ENCODE measurements at regions not wholly inside any gene's neighbourhood (a gene's known extent, or its start where the extent isn't known, plus 50 kb on each side); places are given as distances from the start of the nearest gene placed in this dataset.

DNA sequence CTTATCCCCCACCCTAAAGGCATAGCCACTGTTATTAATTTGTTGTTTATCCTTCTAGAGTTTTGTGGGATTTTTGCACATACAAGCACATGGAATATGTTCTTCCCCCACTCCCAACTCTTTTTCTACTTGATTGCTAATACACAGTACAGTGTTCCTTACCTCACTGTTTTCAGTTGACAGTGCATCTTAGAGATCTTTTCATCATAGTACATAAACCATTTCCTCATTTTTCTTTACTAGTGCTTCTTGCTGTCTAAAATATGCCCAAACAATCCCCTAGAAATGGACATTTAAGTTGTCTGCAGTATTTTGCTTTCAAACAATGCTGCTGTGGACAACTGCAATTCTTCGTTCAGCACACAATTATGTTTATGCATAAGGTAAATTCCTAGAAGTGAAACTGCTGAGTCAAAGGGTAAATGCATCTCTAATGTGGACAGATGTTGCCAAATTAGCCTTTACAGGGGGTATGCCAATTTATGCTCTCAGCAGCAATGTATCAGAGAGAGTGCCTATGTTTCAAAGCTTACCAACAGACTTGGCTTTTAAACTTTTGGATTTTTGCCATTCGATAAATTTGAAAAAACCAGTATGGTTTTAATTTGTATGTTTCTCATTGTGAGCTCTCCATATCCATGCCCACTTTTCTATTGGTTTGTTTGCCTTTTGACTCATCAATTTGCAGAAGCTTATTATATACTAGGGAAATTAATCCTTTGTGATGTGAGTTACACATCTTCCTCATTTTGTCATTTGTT lies 132.6 kb downstream of the MRPS6 start:
- Mint-ChIP-seq H3K9me3 (peaks cover 24% of the 10 kb centered on the region), H3K27me3 (no peaks in the 10 kb centered on the region), H3K27ac (peak overlapping the region; percentile 40), H3K36me3 (ENCODE audit: low read depth) (peaks cover 18% of the 10 kb centered on the region), H3K4me1 (ENCODE audit: low read depth) (peaks cover 57% of the 10 kb centered on the region), H3K4me3 (no peak overlapping the region)
- intact Hi-C loops (cut with micrococcal nuclease): no loop called here

DNA sequence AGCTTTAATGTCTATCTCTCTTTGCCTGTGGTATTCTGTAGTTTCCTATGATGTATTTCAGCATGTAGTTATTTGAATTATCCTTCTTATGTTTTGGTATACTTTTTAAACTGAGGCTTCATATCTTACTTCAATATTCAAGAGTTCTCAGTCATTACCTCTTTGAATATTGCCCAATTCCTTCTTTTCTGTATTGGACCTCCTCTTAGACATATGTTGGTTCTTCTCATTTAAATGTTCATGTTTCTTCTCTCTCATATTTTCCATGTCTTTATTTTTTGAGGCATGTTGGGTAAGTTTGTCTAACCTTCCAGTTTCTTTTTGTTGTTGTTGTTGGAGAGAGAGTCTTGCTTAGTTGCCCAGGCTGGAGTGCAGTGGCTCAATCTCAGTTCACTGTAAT lies 140.6 kb downstream of the MRPS6 start:
- Mint-ChIP-seq H3K27ac (no peak overlapping the region), H3K9me3 (peaks cover 41% of the 10 kb centered on the region), H3K4me3 (no peak overlapping the region), H3K27me3 (no peaks in the 10 kb centered on the region), H3K4me1 (ENCODE audit: low read depth) (no peaks in the 10 kb centered on the region), H3K36me3 (ENCODE audit: low read depth) (peaks cover 33% of the 10 kb centered on the region)
- intact Hi-C loops (cut with micrococcal nuclease): no loop called here

DNA sequence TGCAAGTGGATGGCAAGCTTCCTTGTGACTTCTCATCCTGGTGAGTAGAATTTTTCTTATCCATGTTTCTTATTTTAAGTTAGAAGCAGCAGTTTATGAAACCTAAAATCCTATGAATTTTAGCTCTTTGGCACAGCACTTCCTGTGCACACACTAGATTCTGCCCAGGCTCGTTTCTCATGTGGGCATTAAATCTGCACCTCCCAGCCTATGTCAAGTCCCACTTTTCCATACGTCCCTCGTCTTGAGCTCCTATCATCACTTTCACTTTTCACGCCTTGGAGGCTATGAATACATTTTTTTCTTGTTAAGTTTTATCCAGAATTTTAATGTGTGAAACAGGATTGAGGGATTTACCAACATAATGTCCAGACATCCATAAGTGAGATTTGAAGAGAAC lies 142.1 kb downstream of the MRPS6 start:
- Mint-ChIP-seq H3K27me3 (no peaks in the 10 kb centered on the region), H3K27ac (no peak overlapping the region), H3K36me3 (ENCODE audit: low read depth) (peaks cover 18% of the 10 kb centered on the region), H3K4me1 (ENCODE audit: low read depth) (no peaks in the 10 kb centered on the region), H3K9me3 (peaks cover 26% of the 10 kb centered on the region), H3K4me3 (no peak overlapping the region)
- intact Hi-C loops (cut with micrococcal nuclease): no loop called here

DNA sequence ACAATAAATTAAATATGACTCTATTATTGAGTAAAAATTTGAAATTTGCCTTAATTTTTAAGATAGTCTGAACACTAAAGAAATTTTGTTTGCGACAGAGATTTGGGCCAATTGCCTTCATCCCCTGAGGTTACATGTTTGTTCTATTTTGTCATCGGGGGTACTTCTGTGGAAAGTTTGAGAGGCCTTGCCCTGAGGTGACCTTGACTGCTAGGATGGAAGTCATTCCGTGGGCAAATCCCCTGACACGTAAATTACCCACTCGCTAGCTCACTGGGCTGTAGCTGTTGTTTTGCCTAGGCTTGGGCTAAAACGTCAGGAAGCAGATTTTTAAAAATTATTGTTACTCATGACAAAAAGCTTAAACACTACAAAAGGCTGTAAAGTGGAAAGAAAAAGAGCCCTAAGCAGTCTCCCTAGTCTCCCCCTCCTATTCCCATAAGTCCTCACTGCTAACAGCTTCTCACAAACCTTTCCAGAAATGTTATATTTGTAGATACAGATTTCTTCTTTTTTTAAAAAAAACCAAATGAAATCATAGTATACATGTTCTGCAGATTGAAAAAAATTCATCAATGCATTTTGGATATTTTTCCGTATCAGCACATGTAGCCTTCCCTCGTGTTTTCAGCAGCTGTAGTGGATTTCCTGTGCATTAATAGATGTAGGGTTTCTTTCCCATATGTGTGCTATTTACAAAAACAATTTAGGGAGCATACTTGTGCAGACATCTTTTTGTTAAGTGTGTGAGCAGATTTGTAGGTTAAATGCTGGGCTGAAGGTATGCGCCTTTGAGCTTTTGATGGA lies 142.7 kb downstream of the MRPS6 start:
- Mint-ChIP-seq H3K4me3 (no peak overlapping the region), H3K36me3 (ENCODE audit: low read depth) (peaks cover 17% of the 10 kb centered on the region), H3K9me3 (peaks cover 22% of the 10 kb centered on the region), H3K27ac (no peak overlapping the region), H3K27me3 (no peaks in the 10 kb centered on the region), H3K4me1 (ENCODE audit: low read depth) (no peaks in the 10 kb centered on the region)
- intact Hi-C loops (cut with micrococcal nuclease): no loop called here

DNA sequence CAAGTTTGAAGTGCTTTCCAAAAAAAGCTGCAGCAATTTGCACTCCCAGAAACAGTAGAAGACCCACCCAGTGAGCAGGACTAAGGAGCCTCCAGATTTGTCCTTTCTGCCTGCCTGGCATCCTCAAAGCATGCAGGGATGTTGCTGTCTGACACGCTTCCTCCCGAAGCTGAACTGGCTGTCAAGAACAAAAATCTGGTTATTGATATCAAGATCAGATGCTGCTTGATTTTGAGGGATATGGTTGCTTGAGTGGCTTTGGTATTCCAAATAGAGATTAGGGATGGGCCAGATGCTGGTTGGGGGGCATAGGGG lies 143.3 kb downstream of the MRPS6 start:
- intact Hi-C loops (cut with micrococcal nuclease): no loop called here

DNA sequence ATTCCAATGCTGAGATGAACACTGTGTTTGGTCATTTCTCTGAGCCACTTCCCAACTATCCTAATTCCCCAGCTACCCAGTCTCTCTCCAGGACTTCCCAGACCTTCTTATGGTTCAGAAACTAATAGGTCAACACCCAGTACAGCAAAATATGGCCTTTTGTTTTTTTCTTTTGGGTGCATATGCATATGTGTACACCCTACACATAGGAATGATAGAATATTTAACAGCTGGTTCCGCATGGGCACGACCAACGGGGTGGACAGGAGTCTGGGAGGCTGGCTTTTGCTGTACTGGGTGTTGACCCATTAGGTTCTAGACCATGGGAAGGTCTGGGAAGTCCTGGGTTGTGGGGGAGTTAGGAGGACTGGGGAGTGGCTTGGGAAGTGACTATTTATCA lies 143.9 kb downstream of the MRPS6 start:
- Mint-ChIP-seq H3K9me3 (peaks cover 26% of the 10 kb centered on the region), H3K27me3 (no peaks in the 10 kb centered on the region), H3K4me1 (ENCODE audit: low read depth) (no peaks in the 10 kb centered on the region), H3K36me3 (ENCODE audit: low read depth) (peaks cover 17% of the 10 kb centered on the region), H3K27ac (no peak overlapping the region), H3K4me3 (no peak overlapping the region)
- intact Hi-C loops (cut with micrococcal nuclease): no loop called here

More for the DNA sequence above, 143.3 kb downstream of the MRPS6 start:
- Mint-ChIP-seq H3K4me3 (no peak overlapping the region), H3K4me1 (ENCODE audit: low read depth) (no peaks in the 10 kb centered on the region), H3K9me3 (peaks cover 22% of the 10 kb centered on the region), H3K27me3 (no peaks in the 10 kb centered on the region), H3K27ac (no peak overlapping the region), H3K36me3 (ENCODE audit: low read depth) (peaks cover 17% of the 10 kb centered on the region)

DNA sequence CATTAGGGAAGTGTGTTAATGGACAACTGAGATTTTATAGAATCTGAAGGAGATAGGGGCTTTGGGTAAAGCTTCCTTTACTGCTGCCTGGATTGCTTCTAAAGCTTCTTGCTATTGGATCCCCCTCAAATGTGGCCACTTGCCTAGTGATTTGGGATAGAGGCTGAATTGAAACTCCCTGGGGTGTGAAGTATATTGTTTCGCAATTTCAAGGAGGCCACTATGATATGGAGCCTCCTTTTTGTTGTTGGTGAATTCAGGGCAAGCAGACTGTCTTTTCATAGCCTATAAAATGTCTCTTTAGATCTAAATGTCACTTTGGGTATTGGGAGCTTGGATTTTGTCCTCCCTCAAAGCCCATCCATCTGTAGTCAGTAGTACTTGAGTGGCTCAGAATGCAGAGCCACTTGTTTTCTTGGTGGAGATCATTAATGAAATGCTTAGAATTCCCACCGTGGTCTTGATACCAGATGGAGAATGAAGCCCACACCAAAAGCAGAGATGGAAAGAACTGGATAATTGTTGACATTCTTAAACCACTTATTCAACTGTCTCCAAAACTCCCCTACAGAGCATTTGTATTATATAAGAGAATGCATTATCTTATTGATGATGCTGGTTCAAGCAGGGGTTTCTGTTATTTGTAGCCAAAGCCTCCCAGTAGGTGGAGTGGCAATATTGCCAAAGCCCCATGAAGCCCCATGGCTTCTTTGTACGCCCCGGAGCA lies 144.3 kb upstream of the KCNE2 start:
- no peaks in the 10 kb centered on the region for H3K27me3 Mint-ChIP-seq
- no peak overlapping the region for H3K27ac Mint-ChIP-seq
- intact Hi-C loops (cut with micrococcal nuclease): no loop called here
- peaks cover 20% of the 10 kb centered on the region for H3K4me1 Mint-ChIP-seq (ENCODE audit: low read depth)
- no peak overlapping the region for H3K4me3 Mint-ChIP-seq
- H3K9me3 Mint-ChIP-seq: peaks cover 28% of the 10 kb centered on the region
- H3K36me3 Mint-ChIP-seq (ENCODE audit: low read depth): peaks cover 11% of the 10 kb centered on the region

DNA sequence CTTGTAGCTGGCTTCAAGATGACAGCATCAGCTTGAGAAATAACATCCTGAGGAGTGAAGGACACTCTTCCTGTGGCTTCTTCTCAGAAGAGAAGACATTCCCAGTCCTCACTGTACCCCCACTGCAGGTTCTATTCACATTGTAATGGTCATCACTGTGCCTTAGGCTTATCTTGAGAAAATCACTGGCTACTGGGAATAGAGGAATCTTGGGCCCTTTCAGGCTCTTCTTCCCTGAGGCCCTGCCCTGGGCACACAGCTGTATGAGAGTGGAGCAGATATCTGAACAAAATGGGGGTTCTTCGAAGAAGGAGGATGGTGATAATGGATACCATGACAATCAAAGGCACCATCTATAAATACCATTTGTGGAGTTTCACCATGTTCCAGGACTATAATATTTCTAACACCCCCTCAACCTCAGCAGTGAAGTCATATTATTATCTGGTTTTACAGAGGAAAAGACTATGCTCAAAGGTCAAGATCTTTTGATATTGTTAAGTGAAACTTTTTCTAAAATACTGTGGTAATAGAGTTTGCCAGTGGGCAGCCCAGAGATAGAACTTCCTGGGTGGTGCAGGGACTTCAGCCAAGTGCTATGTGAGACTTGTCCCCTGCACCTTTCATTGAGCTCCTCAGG lies 143.1 kb upstream of the KCNE2 start:
- Mint-ChIP-seq H3K9me3 (peaks cover 17% of the 10 kb centered on the region), H3K4me1 (ENCODE audit: low read depth) (peaks cover 20% of the 10 kb centered on the region), H3K36me3 (ENCODE audit: low read depth) (no peaks in the 10 kb centered on the region), H3K4me3 (no peak overlapping the region), H3K27me3 (no peaks in the 10 kb centered on the region), H3K27ac (no peak overlapping the region)
- intact Hi-C loops (cut with micrococcal nuclease): no loop called here

DNA sequence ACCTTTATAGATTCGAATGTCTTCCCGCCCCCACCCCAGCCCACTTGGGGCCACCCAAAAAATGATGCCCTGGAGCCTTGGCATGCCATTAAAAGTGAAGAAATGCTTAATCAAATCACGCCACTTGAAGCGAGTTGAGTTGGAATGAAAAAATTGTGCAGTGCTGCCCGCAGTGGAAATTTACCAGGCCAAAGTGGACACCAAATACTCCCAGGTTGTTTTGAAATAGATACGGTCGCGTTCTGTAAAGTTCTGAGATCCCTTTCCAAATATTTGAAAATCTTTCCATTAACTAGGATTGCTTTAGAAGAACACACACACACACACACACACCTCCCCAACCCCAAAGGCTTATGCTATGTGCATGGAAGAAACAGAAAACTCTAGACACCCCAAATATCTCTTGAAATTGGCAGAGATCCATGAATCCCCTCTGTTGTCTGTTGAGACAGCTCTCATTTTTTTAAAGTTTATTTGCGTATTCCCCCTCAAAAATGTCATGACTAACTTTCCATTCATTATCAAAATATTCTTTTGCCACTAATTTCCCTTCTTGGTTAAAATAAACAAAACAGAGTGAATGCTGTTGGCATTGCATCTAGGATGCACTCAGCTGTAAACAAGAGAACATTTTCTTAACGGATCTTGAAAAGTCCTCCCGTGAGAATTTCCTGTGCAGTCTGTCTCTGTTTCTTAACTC lies 142.3 kb upstream of the KCNE2 start:
- Mint-ChIP-seq H3K9me3 (peaks cover 17% of the 10 kb centered on the region), H3K27ac (no peak overlapping the region), H3K27me3 (no peaks in the 10 kb centered on the region), H3K4me1 (ENCODE audit: low read depth) (peaks cover 20% of the 10 kb centered on the region), H3K4me3 (no peak overlapping the region), H3K36me3 (ENCODE audit: low read depth) (no peaks in the 10 kb centered on the region)
- intact Hi-C loops (cut with micrococcal nuclease): no loop called here

DNA sequence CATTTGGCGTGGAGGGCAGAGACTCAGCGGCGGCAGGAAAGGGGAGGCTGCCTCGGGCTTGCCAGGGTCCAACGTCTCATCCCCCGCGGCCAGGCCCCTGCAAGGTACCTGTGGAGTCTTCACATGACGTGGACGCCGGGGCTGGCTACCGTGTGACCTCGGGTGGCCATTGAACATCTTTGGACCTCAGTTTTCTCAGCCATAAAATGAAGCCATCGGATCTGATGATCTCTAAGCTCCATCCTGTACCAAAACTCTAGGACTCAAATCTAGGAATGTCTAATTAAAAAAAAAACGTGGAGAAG lies 141.8 kb upstream of the KCNE2 start:
- Mint-ChIP-seq H3K27me3 (no peaks in the 10 kb centered on the region), H3K4me1 (ENCODE audit: low read depth) (peaks cover 20% of the 10 kb centered on the region), H3K9me3 (peaks cover 17% of the 10 kb centered on the region), H3K27ac (no peak overlapping the region), H3K4me3 (no peak overlapping the region), H3K36me3 (ENCODE audit: low read depth) (no peaks in the 10 kb centered on the region)
- intact Hi-C loops (cut with micrococcal nuclease): no loop called here

DNA sequence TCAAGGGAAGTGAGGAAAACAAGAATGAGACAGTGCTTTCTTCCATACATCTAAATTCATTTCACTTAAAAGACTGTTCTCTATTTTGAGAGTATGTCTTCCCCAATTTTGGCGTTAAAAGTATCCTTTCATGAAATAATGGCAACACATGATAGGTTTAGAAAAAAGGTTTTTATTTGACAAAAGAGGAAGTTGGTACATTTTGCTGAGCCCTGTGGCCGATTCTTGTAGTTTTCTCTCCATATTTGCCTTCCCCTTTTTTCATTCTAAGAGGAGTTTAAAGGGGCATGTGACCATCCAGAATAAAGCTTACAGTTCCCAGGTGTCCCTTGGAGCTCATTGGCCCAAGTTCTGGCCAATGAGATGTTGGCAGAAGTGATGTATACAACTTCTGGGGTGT lies 140.4 kb upstream of the KCNE2 start:
- no peaks in the 10 kb centered on the region for H3K36me3 Mint-ChIP-seq (ENCODE audit: low read depth)
- peaks cover 17% of the 10 kb centered on the region for H3K9me3 Mint-ChIP-seq
- no peaks in the 10 kb centered on the region for H3K27me3 Mint-ChIP-seq
- H3K27ac Mint-ChIP-seq: peak overlapping the region; percentile 58
- intact Hi-C loops (cut with micrococcal nuclease): no loop called here
- no peak overlapping the region for H3K4me3 Mint-ChIP-seq
- H3K4me1 Mint-ChIP-seq (ENCODE audit: low read depth): peaks cover 20% of the 10 kb centered on the region

DNA sequence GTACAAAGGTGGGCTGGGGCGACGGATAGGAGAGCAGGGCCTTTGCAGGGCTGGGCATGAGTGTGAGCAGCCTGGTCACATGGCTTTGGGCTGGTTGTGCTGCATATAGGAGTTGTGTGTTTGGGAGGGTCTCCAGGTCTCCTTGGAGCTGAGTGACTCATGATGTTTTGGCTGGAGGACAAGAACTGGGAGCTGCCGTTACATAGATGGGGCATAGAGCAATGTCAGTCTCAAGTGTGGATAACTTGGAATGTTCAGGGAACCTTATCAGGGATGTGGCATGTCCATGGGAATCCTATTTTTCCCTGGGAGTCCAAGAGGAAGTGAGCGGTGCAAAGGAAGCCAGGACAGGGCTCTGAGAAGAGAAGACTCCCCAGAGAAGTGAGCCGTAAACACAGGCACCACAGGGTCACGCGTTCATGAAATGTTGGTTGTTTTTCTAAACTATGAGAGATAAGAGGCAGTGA lies 136.4 kb upstream of the KCNE2 start:
- Mint-ChIP-seq H3K4me3 (no peak overlapping the region), H3K27ac (no peak overlapping the region), H3K9me3 (peaks cover 11% of the 10 kb centered on the region), H3K27me3 (no peaks in the 10 kb centered on the region), H3K4me1 (ENCODE audit: low read depth) (peaks cover 20% of the 10 kb centered on the region), H3K36me3 (ENCODE audit: low read depth) (no peaks in the 10 kb centered on the region)
- intact Hi-C loops (cut with micrococcal nuclease): no loop called here

DNA sequence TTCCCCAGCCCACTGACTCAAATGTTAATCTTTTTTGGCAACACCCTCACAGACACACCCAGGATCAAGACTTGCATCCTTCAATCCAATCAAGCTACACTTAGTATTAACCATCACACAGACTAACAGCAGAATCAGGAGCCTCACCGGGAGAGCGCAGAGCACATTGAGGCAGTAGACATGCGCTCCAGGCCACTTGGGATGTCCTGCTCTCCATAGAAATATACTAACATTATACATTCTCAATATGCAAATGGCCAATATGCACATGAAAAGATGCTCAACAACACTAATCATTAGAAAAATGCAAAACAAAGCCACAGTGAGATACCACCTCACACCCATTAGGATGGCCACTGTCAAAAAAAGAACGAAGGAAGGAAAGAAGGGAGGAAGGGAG lies 135.0 kb upstream of the KCNE2 start:
- Mint-ChIP-seq H3K36me3 (ENCODE audit: low read depth) (no peaks in the 10 kb centered on the region), H3K27me3 (no peaks in the 10 kb centered on the region), H3K27ac (no peak overlapping the region)

More for the DNA sequence above, 135.0 kb upstream of the KCNE2 start:
- intact Hi-C loops (cut with micrococcal nuclease): no loop called here
- Mint-ChIP-seq H3K4me3 (no peak overlapping the region), H3K4me1 (ENCODE audit: low read depth) (peaks cover 10% of the 10 kb centered on the region), H3K9me3 (peaks cover 5% of the 10 kb centered on the region)

Data from dendritic cell treated with granulocyte-macrophage colony-stimulating factor and Interleukin-4, amounts not matched to agents 40 ng/mL and 50 ng/mL, for 4 days (primary cell).